CD4-positive, alpha-beta T cell treated with Interleukin-17A for 1 hour (primary cell): ENCODE measurements at regions not wholly inside any gene's neighbourhood (a gene's known extent, or its start where the extent isn't known, plus 50 kb on each side); places are given as distances from the start of the nearest gene placed in this dataset.

ENCODE experiments used
- DNase-seq: peaks from one replicate; pipeline ENCODE4 v3.0.0-alpha.2; 2020

DNA sequence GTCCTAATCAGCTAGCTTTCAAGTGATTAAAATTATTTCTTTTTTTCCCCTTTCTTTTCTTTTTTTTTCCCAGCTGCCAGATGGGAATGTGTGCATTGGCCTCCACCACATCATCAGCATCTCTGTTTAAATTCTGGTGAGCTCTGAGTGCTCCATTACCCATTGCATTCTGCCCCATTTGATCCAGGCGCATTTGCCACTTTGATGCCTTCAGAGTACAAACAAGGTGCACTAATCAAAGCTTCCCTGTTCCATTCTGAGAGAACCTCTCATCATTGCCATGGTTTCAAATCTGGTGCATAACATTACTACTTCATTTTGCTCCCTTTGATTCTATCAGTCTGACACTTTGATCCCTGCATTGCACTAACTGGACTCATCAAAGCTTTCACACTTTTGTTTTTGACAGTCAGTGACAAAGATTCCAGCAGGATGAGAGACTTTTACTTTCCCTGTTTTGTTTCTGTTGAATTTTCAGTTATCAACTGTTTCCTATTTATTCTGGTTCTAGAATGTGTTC is 238.8 kb upstream of the PCDH10 start:
- DNase-seq, result no peak

DNA sequence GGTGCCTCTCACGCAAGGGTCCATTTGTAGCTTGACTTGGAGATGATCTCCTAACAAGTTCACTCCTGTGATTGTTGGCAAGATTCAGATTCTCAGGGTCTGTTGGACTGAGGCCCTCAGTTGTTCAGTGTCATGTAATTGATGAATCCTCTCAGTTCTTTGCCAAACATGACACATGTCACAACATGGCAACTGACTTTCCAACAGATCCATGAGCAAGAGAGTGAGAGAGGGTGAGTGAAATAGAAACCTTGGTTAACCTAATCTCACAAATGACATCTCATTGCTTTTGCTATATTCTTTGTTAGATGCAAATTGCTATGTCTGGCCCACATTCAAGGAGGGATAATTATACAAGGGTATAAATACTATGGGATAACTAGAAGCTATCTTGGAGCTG is 231.0 kb upstream of the PCDH10 start:
- no peak for DNase-seq

DNA sequence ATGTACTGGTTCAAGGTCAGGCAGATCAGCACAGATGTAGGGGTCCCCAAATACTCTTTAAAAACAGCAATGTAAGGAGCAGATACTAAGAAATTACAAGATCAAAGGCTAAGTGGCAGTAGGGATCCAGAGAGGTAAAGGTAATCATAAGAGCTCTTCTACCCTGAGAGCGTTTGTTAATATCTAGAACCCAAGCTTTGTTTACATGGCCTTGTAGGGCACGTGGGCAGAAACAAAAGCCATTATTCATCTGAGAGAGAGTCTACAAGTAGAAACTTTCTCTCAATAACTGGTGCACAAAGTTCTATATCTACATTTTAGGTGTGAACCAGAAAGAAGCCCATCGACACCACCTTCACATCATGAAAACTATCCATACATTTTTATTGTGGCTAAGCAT is 225.6 kb upstream of the PCDH10 start:
- DNase-seq, result no peak

DNA sequence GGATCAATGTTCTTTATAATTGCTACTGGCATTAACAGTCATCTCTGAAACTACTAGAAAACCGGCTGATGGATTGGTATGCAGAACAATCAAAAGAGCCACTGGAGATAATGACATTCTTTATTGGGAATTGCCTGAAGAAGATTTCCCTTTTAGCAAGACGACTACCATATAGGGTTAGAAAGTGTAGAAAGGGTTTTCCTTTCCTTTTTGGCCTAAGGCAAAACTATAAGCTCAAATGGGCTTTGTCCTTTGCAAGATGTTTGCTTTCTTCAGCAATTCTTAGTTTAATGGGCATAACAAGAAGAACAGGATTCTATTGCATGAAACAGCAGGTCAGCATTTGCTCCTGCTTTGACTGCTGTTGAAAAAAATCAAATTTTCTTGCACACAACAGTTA is 214.2 kb upstream of the PCDH10 start:
- DNase-seq, result no peak

DNA sequence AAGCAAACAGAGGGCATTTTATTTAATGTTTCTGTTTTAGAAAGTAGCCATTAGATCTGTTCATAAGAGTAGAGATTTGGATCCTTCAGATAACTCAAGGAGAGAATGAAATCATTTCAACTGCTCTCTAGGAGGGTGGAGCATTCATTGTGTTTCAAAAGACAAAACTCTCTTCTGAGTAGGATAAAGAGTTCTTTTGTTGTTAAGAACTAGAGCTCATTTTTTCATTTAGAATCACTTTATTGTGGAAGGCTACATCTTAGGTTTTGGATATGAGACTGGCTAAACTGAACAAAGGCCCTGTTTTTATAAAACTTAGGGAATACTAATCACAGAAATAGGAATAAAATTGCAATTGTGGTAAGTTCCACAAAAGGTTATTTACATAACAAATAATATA is 193.9 kb upstream of the PCDH10 start:
- DNase-seq, result no peak

DNA sequence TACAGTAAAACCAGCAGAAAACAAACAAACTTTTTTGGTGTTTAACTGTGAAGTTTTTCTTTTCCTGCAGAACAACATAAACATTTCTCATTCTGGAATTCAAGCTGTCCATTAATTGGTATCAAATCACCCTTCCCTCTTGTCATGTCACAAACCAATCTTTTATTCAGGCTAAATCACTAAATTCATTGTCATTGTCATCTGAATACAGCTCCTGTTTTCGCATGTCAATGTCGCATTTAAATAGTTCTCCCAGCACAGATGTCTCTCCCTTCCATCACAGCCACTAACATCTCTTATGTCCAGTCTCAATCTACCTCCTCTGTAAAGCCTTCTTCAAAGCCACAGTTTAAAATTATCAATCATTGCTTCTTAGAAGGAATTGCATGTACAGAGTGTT is 192.1 kb upstream of the PCDH10 start:
- no peak for DNase-seq

DNA sequence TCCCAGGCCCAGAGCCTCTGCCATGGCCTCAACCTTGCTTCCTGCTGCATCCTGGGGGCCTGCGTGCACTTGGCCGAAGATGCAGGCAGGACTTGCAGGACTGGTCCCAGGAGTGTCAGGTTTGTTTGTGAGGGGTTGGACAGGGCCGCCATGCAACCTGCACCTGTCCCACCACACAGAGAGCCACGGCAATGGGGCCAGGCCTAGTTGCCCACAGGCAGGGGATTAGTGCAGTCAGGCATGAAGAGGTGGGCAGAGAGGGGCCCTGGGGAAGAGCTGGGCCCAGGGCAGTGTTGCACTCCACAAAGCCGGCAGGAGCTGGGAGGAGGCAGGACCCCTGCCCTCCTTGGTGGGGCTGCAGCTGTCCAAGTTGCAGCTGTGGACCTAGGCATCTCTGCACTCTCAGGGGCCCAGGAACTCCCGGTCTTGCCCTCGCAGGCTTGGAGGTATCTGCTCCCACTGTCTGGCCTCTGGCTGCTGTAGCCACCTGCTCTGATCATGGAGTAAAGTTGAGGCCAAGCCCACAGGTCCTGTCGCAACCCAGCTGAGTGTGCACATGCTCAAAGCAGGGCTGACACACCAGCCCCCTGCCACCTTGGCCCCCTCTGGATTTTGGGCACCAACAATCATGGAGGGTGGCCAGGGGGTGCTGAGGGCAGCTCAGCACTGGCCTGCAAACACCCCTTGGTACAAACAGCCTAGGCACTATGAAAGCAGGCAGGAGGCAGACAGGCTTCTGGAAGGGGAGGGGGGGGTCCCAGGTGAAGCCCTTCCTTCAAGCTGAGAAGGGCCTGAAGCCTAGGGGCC is 190.4 kb upstream of the PCDH10 start:
- DNase-seq, result no peak

DNA sequence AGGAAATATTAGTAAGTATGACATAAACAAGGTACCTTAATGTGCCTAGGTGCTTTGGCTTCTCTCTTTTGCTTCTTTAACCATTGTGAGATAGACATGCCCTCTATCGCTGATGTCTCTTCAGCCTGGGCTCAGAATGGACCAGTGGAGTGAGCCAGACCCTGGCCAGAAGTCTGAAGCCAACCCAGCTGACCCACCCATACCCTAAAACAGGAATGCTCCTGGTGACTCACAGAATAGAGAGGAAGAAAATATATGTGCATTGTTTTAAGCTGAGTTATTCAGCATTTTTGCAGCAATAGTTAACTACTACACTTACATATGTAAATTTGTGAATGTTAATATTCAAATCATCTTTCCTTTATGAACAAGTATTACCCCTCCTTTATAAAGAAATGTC is 167.5 kb upstream of the PCDH10 start:
- DNase-seq, result no peak

DNA sequence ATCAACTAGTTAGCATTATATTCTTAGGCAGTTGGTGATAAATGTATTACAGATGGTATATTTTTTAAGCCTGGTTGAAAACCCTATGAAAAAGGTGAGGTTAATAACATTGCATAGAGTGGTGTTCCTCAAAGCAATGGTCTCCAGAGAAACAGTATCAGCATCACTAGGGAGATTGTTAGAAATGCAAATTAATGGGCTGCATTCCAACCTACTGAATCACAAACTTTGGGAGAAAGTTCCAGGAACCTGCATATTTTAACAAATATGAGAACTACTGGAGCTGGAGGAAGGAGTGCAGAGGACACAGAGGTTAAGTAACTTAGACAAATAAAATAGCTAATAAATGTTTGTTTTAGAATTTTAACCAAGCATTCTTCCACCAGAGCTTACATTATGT is 166.9 kb upstream of the PCDH10 start:
- no peak for DNase-seq

DNA sequence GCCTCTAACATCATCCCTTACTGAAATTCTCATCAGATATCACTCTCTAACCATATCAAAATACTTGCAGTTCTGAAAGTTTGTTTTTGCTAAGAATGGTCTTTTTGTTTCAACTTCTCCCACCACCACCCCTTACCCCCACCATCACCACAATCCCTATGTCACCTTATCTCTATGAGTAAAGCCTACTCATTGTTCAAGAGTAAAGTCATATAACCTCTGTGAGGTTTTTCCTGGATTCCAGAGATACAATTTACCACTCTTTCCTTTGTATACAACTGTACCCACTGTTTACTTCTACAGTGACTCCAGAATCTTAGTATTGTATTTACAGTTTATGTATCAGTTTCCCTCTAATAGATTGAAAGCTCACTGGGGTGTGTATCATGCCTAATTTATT is 158.0 kb upstream of the PCDH10 start:
- DNase-seq, result no peak

DNA sequence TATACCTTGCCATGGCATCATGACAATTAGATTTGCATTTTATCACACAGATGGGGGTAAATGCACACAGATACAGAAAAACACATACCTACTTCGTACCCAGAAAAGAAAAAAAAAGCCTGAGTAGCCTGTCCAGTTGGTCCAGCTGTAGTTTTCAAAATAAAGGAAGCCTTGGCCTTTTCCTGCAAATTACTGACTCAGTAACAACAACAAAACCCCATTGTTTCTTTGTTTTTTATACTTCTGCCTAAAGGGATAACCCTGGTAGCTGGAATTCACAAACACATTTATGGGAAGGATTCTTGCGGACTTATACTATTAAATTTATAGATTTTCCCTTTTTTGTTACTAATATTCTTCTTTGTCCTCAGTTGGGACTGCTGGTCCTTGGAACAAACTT is 156.4 kb upstream of the PCDH10 start:
- no peak for DNase-seq

DNA sequence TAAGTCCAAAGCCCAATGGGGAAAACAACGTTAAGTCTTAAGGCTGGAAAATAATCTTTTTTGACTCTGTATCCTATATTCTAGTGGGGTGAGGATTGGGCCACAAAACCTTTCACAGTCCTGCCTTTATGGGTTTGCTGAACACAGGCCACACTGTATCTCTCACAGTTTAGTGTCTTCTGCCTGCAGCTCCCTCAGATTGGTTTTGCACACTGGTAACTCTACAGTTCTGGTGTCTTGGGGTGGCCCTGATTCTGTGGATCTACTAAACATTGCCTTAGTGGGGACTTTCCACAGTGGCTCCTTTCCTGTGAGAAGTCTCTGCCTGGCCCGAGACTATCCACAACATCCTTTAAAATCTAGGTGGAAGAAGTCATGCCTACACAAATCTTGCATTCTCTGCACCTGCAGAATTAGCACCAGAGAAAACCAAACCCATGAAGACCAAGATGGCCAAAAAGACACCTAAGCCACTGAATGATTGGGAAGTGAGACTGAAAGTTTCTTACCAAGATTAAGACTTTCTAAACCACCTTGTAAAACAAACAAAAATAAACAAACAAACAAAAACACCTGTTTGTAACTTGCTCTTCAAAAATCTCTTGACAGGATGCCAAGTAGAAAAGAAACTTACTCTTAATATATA is 150.4 kb upstream of the PCDH10 start:
- DNase-seq, result no peak

DNA sequence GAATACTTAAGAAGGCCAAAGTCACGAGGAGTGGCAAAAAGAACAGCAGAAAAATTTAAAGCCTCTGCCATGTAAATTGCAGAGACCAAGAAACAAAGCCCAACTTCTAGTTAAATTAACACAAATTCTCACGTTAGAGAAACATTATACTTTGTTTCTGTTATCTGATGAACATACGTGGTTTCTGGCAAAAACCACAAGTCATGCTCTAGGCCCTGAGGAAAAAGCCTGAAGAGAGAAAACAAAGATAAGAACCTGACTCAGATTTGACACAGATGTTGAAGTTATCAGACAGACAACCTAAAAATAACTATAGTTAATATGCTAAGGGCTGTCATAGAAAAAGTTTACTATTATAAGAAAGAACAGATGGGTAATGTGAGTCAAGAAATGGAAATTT is 149.1 kb upstream of the PCDH10 start:
- no peak for DNase-seq

DNA sequence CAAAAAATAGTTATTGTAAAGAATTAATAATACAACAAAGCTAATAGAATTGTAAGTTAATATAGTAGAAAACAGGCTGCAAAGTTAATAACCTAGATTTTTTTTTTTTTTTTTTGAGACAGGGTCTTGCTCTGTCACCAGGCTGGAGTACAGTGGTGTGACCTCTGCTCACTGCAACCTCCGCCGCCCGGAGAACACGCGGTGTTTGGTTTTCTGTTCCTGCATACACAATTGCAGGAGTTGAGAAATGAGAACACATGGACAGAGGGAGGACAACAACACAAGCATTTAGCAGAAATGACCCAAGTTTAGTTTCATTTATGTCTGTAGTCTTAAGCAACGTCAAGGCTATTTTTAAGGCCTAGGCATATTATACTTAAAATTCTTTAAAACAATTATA is 145.9 kb upstream of the PCDH10 start:
- DNase-seq, result no peak

DNA sequence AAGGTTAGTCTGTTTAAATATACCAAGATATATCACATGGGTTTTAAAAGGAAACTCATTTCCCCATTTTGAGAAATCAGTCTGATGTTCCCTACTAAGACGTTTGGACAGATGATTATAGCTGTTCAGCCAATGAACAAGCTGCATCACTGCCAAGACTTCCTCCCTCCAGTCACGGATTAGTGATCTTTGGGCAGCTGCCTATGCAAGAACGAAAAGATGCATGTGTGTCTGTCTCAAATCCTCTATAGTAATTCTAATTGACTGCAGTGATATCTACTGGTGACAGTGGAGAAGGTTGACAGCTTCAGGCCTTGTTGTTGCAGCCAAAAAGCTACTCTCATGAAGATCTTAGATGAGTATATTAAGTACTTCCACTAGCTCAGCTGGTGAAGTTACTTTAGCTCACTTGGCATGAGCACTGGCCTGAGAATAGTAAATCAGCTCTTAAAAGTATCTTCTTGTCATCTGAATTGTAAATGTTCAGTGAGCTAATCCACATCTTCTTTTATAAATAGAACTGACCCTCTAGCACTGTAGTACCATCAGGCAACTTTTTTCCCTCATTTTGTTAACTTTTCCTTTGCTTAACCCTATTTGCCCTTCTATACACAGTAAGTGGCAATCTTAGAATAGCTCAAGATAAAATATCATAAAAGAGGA is 134.5 kb upstream of the PCDH10 start:
- no peak for DNase-seq

DNA sequence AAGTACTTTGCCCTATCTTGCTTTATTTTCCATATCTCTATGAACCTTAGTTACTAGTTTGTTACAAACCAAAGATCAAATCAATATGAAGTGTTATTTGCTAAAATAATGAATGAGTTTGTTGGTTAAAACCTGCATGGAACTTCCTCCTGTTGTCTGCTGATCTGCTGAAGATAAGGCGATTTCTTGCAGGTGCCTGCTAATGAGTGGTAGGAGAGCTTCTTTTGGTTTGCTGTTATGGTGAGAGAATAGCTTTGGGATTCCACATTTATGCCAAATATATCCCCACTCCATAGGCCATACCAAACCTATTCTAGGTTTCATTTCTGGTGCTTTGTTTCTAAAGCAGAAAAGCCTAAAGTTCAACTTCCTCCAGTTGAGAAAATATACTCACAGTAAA is 103.8 kb upstream of the PCDH10 start:
- DNase-seq, result no peak

DNA sequence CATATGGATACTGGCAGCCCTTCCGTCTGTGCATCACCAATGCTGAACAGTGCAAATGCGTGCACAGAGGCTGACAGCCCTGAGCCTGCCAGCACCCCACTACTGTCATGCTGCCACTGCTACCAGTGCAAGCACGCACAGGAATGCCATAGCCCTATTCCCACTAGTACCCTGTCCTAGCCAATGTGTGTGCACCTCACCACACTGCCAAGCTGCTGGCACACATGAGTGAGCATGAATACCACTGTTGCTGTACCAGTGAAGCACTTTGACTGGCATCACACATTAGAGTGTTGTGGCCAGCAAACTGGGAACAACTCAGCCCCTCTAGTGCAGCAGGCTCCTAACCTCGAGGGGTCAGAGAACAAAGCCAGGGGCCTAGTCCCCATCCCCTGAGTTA is 102.9 kb upstream of the PCDH10 start:
- DNase-seq, result no peak

DNA sequence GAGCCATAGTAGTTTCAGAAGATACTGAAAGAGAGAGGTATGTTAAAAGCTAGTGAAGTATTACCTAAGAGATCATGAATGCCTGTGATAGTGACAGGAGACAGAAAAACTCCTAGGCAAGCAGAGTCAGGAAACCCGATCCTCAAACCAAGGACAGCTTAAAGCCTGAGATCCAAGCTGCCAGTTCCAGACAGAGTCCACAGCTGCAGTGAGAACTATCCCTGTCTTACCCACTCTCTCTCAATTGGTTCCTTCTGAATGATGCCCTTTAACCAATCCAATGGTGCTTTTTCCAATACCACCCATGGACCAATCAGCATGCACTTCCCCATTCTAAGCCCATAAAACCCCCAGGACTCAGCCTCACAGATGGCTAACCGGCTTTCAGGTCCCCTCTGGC is 90.4 kb upstream of the PCDH10 start:
- DNase-seq, result no peak

DNA sequence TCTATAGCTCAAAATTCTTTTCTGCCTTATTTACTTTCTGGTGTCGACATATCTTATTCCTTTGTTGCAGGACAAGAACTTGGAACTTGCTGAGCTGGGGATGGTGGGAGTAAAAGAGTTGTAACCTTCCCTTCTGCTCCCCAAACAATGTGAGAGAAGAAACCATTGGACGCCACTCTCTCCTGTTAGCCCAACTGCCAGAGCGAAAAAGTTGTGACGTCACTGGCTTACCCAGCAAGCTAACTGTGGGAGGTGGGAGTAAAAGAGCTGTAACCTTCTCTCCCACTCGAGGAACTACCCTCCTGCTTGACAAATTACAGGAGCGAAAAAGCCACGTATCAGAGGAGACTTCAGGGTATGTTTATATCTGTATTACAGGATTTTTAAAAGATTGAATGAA is 90.0 kb upstream of the PCDH10 start:
- no peak for DNase-seq

DNA sequence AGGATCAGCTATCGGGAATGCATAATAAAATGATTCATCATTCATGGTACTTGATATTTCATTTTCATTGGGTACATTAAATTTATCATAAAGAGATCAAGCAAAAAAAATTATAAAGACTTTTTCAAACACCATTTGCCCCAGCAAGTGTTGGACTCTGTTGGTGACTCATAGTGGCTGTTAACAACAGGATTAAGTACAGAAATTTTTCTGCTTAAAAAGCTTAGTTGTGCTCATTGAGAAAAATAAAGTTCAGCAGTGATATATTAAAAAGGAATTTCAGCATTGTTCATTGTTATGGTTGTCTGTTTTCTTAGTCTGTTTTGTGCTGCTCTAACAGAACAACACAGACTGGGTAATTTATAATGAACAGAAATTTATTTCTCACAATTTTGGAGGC is 86.2 kb upstream of the PCDH10 start:
- DNase-seq, result no peak

DNA sequence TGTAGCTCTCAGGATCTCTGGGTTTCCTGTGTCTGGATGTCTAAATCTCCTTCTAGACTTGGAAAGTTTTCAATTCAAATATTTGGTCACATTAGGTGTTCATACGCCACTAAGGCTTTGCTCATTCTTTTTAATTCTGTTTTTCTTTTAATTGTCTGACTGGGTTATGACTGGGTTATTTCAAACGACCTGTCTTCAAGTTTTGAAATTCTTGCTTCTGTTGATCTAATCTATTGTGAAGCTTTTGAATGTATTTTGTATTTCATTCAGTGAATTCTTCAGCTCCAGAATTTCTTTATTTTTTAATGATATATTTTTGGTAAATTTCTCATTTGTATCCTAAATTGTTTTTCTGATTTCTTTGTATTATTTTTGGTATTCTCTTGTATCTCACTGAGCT is 81.0 kb upstream of the PCDH10 start:
- DNase-seq, result no peak

DNA sequence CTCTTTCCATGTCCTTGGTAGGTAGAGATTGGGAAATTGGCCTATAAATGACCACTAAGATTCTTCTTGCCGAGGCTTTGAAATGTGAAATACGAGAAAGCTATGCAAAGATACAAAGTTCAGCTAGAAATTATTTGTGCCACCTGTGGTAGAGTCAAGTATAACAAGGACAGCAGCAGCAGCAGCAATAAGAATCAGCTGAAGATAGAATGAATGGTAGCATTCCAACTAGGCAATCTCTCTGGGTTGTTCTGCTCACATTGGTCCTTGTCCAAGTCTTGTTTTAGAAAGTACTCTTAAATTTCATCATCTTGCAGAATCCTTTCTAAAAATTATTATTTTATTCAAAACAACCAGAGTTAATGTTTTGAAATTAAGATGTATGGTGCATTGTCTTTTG is 67.8 kb upstream of the PCDH10 start:
- no peak for DNase-seq

DNA sequence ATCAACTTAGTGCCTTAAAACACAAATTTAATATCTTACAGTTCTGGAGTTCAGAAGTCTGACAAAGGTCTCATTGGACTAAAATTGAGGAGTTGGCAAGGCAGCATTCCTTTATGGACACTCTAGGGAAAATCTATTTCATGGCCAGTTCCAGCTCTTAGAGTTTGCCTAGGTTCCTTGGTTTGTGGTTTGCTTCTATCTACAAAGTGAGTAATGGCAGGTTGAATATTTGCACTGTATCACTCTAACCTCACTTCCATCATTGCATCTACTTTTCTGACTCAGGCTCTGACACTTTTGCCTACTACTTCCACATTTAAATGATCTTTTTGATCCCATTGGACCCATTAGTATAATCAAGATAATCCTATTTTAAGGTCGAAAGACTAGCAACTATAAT is 64.7 kb upstream of the PCDH10 start:
- DNase-seq, result no peak

DNA sequence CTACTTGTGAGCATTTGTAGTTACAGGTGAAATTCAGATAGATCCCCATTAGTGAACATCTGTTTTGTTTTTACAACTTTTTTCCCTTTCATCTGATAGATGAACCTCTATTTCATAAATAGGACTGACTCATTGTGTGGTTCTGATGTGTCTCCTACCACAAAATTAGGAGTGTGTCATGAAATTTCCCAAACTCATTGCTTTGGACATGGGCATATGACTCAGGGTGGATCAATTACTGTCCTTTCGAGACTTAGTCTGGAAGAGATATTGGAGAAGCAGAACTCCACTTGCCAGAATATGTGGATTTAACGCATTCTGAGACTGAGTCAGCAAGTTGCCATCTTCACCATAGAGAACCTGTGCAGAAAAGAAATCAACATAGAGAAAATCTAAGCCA is 53.5 kb upstream of the PCDH10 start:
- no peak for DNase-seq
